K562 (cell line): ENCODE measurements at regions not wholly inside any gene's neighbourhood (a gene's known extent, or its start where the extent isn't known, plus 50 kb on each side); places are given as distances from the start of the nearest gene placed in this dataset.

Experiments
- ATAC-seq: fragments of 200-7000 bp; cut with Tn5 transposase; 3 replicates; pipeline ENCODE4 v1.9.1; 2020; ENCODE audit warnings: moderate library complexity
- BruUV-seq: library from RNA; stranded (reverse); fragments of 400-500 nt; replicated peaks from 2 replicates; lab custom pipeline; 2021; lab: Mats Ljungman, UMichigan
- CTCF ChIA-PET: fragments of 300-600 bp; formaldehyde crosslinking; extraction: SDS; loops from one replicate; lab custom pipeline; 2021; ENCODE audit warnings: low intra/inter-chr PET ratio; lab: Yijun Ruan, JAX
- POLR2A ChIA-PET: fragments of 300-600, 350-650 bp; sonication (Branson Sonifier 250); formaldehyde crosslinking; extraction: SDS; loops from one replicate; lab custom pipeline; 2021; ENCODE audit warnings: antibody characterized with exemption, inconsistent platforms; lab: Yijun Ruan, JAX
- DNase-seq, 4 experiments: peaks; one replicate each; pipeline versions ENCODE4 v3.0.0 to v3.0.0-alpha.2; 2011 to 2018; ENCODE audit warnings: low spot score in 3 of 4, mixed read lengths in 3 of 4; ENCODE audit errors: extremely low read depth in 1 of 4
- FAIRE-seq: peaks from 2 replicates; lab custom pipeline; 2011; peaks lifted over from hg19 to GRCh38; lab: Jason Lieb, UNC
- H2AFZ ChIP-seq: 2 replicates; pipeline ENCODE4 v1.6.0; 2011; ENCODE audit warnings: low read depth, low read length, control low read depth, inconsistent platforms
- H3K27ac ChIP-seq: fragments of 200-600 bp; 3 replicates; pipeline ENCODE4 v1.8.0; 2011; ENCODE audit warnings: low read depth, mild to moderate bottlenecking, control low read depth, inconsistent platforms, low read length, moderate library complexity, mixed read lengths; ENCODE audit errors: extremely low read depth
- H3K27me3 ChIP-seq, 2 experiments: fragments of 300-600 bp in 1 of 2; 2 replicates in 1 of 2; 3 replicates in 1 of 2; pipeline versions ENCODE4 v1.6.0 to v1.8.0; 2011; ENCODE audit warnings: inconsistent platforms in 2 of 2, low read length in 2 of 2, mild to moderate bottlenecking in 1 of 2, mixed read lengths in 1 of 2, moderate library complexity in 1 of 2; ENCODE audit not compliant: control insufficient read depth in 2 of 2, insufficient read depth in 2 of 2
- H3K36me3 ChIP-seq: fragments of 300-600 bp; 3 replicates; pipeline ENCODE4 v1.8.0; 2011; ENCODE audit warnings: mild to moderate bottlenecking, low read length, inconsistent platforms; ENCODE audit not compliant: control insufficient read depth, insufficient read depth
- H3K4me1 ChIP-seq, 2 experiments: fragments of 200-600 bp in 1 of 2; replicated peaks in 1 of 2; 2 replicates in 1 of 2; 3 replicates in 1 of 2; pipeline versions ENCODE4 v1.5.1 to v1.8.0; 2011; ENCODE audit warnings: inconsistent platforms in 2 of 2, low read length in 2 of 2, mild to moderate bottlenecking in 1 of 2, mixed read lengths in 1 of 2, moderate library complexity in 1 of 2; ENCODE audit not compliant: control insufficient read depth in 2 of 2, insufficient read depth in 2 of 2
- H3K4me2 ChIP-seq: 2 replicates; pipeline ENCODE4 v1.6.1; 2011; ENCODE audit warnings: low read length, control low read depth, inconsistent platforms, mixed read lengths; ENCODE audit not compliant: insufficient read depth
- H3K4me3 ChIP-seq: fragments of 200-600 bp; sonication (generic), shearing (Covaris generic); 2 replicates; pipeline ENCODE4 v1.5.1; 2016; ENCODE audit warnings: control low read depth, inconsistent platforms
- H3K79me2 ChIP-seq: fragments of 200-600 bp; 3 replicates; pipeline ENCODE4 v1.8.0; 2011; ENCODE audit warnings: low read length, inconsistent platforms; ENCODE audit not compliant: control insufficient read depth, insufficient read depth
- H3K9ac ChIP-seq, 2 experiments: 2 replicates each; pipeline versions ENCODE4 v1.6.0 to v1.6.1; 2011; ENCODE audit warnings: low read depth in 2 of 2, low read length in 2 of 2, control low read depth in 1 of 2, inconsistent platforms in 1 of 2, mild to moderate bottlenecking in 1 of 2, mixed read lengths in 1 of 2; ENCODE audit not compliant: insufficient read depth in 1 of 2
- H3K9me1 ChIP-seq: one replicate; pipeline ENCODE4 v1.6.0; 2011; ENCODE audit warnings: inconsistent platforms, mild to moderate bottlenecking, low read length, moderate library complexity; ENCODE audit not compliant: control insufficient read depth, insufficient read depth
- H3K9me3 ChIP-seq: replicated peaks from 2 replicates; pipeline ENCODE4 v1.5.1; 2011; ENCODE audit warnings: low read depth, low read length, inconsistent platforms; ENCODE audit not compliant: control insufficient read depth, insufficient read depth
- H4K20me1 ChIP-seq: replicated peaks from 2 replicates; pipeline ENCODE4 v1.6.1; 2011; ENCODE audit warnings: low read length, inconsistent platforms, mixed read lengths; ENCODE audit not compliant: control insufficient read depth, insufficient read depth
- CBFB ChIP-seq: sonication (generic); formaldehyde crosslinking; IDR thresholded peaks from 2 replicates; pipeline ENCODE4 v1.4.0; 2020; ENCODE audit warnings: mild to moderate bottlenecking, missing genetic modification reagents
- CREBBP ChIP-seq: IDR thresholded peaks from one replicate; pipeline ENCODE4 v1.6.1; 2012; ENCODE audit warnings: low read depth, mild to moderate bottlenecking, control low read depth, inconsistent platforms, low read length
- DEAF1 ChIP-seq: fragments of 450-650 bp; formaldehyde crosslinking; IDR thresholded peaks from 2 replicates; pipeline ENCODE4 v1.4.0; 2020; ENCODE audit warnings: mild to moderate bottlenecking, moderate library complexity
- HMGN3 ChIP-seq: IDR thresholded peaks from 2 replicates; pipeline ENCODE4 v1.6.1; 2011; ENCODE audit warnings: borderline replicate concordance, low read depth, mild to moderate bottlenecking, mixed read lengths, low read length; ENCODE audit not compliant: insufficient read length; ENCODE audit errors: extremely low read depth
- MTA1 ChIP-seq: fragments of 450-650 bp; IDR thresholded peaks from 2 replicates; pipeline ENCODE4 v1.6.1; 2017; ENCODE audit warnings: borderline replicate concordance
- MYBL2 ChIP-seq, 2 experiments: fragments of 450-650 bp in 1 of 2; sonication (generic) in 1 of 2; formaldehyde crosslinking in 1 of 2; IDR thresholded peaks; 2 replicates each; pipeline versions ENCODE4 v1.6.1 to v1.8.1; 2017 to 2022; ENCODE audit warnings: borderline replicate concordance in 1 of 2, inconsistent platforms in 1 of 2, low read depth in 1 of 2, mild to moderate bottlenecking in 1 of 2, missing genetic modification reagents in 1 of 2, moderate library complexity in 1 of 2
- NELFE ChIP-seq: IDR thresholded peaks from 2 replicates; pipeline ENCODE4 v1.6.1; 2011; ENCODE audit warnings: mild to moderate bottlenecking; ENCODE audit not compliant: insufficient read depth, insufficient read length
- NEUROD1 ChIP-seq: fragments of 150-350 bp; IDR thresholded peaks from 2 replicates; pipeline ENCODE4 v1.6.1; 2014; ENCODE audit warnings: borderline replicate concordance, low read length, low read depth; ENCODE audit not compliant: partially characterized antibody
- NFE2L1 ChIP-seq: fragments of 450-650 bp; IDR thresholded peaks from 2 replicates; pipeline ENCODE4 v1.6.1; 2016; ENCODE audit warnings: missing genetic modification characterization, low read depth, mild to moderate bottlenecking, missing compliant biosample characterization, moderate library complexity, borderline replicate concordance
- ZFX ChIP-seq: sonication (generic); formaldehyde crosslinking; IDR thresholded peaks from 2 replicates; pipeline ENCODE4 v1.8.0; 2022; ENCODE audit warnings: mild to moderate bottlenecking, missing genetic modification reagents, moderate library complexity
- ZNF586 ChIP-seq: fragments of 450-650 bp; formaldehyde crosslinking; conservative IDR thresholded peaks from 2 replicates; pipeline ENCODE4 v1.4.0; 2020; ENCODE audit warnings: mild to moderate bottlenecking, moderate library complexity
- WGBS: fragments of 100-300 bp; shearing (Covaris generic); methylation state at CpG from one replicate; pipeline ENCODE4 v1.1.6; 2016; ENCODE audit warnings: low coverage, mixed read lengths; ENCODE audit not compliant: insufficient coverage; ENCODE audit errors: missing lambda C conversion rate; 5-methylcytosine and 5-hydroxymethylcytosine counted together
- in situ Hi-C: fragments of 300-500 bp; cut with MboI; formaldehyde crosslinking; loops from 4 replicates; pipeline ENCODE4 v1.15.0; 2018; ENCODE audit warnings: inconsistent platforms, mixed read lengths
- intact Hi-C: fragments of 100-400 bp; cut with micrococcal nuclease; formaldehyde crosslinking; loops from 2 replicates; pipeline ENCODE4 v1.14.2; 2022

GRCh38 chr16:85326794-85327181 lies 214.5 kb upstream of the CIBAR2 start:
- peak overlapping the region in 1 of 2 experiments; percentile 45; a peak in 1 of 4 replicates for H3K9ac ChIP-seq
- H3K4me2 ChIP-seq = no peak overlapping the region
- BruUV-seq = no TSS peak
- in situ Hi-C loops = no loop called here
- no peak for FAIRE-seq
- no peak for ATAC-seq
- no peak overlapping the region for H2AFZ ChIP-seq
- WGBS = 80% methylated on average over 8 of the region's 8 CpGs
- no peaks in the 10 kb centered on the region for H3K9me1 ChIP-seq
- H4K20me1 ChIP-seq = no peaks in the 10 kb centered on the region
- 0 out of 2 replicates have a peak, but pooled peaks have one; percentile 14 for TF ChIP-seq ZFX (CRISPR knock-in tag)
- TF ChIP-seq CREBBP = no peak
- no peak for TF ChIP-seq NELFE
- DNase-seq = no peak
- no peaks in the 10 kb centered on the region for H3K9me3 ChIP-seq
- peaks cover 33% of the 10 kb centered on the region for H3K79me2 ChIP-seq
- intact Hi-C loops = no loop called here
- no peaks in the 10 kb centered on the region for H3K27me3 ChIP-seq
- H3K4me1 ChIP-seq = peaks cover 60 to 61% of the 10 kb centered on the region in 2 experiments
- no peaks in the 10 kb centered on the region; the same call in 2 of the 3 replicates for H3K36me3 ChIP-seq
- H3K27ac ChIP-seq = peak overlapping the region; percentile 3; the same call in 1 of the 3 replicates
- ChIA-PET POLR2A (interaction anchor here (0.6 to 0.7 kb wide), 2 partner anchors 258 to 561 kb away, joined by 3 to 4 read pairs; no protein-coding TSS in a partner anchor), CTCF (no interaction called here)
- no peak overlapping the region for H3K4me3 ChIP-seq

- no peaks in the 10 kb centered on the region for H3K9me1 ChIP-seq
- no peaks in the 10 kb centered on the region for H4K20me1 ChIP-seq
- no peaks in the 10 kb centered on the region for H3K27me3 ChIP-seq
- H3K9ac ChIP-seq = peak overlapping the region; percentile 48 to 86
- peak overlapping the region; percentile 23 for H3K4me3 ChIP-seq
- H3K27ac ChIP-seq = peak overlapping the region; percentile 74
- no peaks in the 10 kb centered on the region for H3K9me3 ChIP-seq
- BruUV-seq = no TSS peak
- FAIRE-seq = peak; percentile 87
- intact Hi-C loops = no loop called here
- ChIA-PET POLR2A (interaction anchor here (0.5 to 1.2 kb wide), 7 partner anchors 9 to 219 kb away, joined by 3 to 8 read pairs (median 3); no protein-coding TSS in a partner anchor), CTCF (no interaction called here)
- no peaks in the 10 kb centered on the region for H3K36me3 ChIP-seq
- WGBS = 20% methylated on average over 21 of the region's 21 CpGs
- H3K79me2 ChIP-seq = peaks cover 27% of the 10 kb centered on the region
- in situ Hi-C loops = no loop called here
- peaks cover 53 to 61% of the 10 kb centered on the region in 2 experiments for H3K4me1 ChIP-seq
- peak; percentile 89 for ATAC-seq
- H2AFZ ChIP-seq = peak overlapping the region; percentile 88
- DNase-seq = peak; percentile 77 to 96 (median 84)
- peak overlapping the region; percentile 70 for H3K4me2 ChIP-seq
- TF ChIP-seq NEUROD1 = peak; percentile 36
- no peak for TF ChIP-seq CBFB (CRISPR knock-in tag)
- TF ChIP-seq HMGN3 = peak; percentile 72
- TF ChIP-seq MTA1 = peak; percentile 31
- no peak for TF ChIP-seq MYBL2 (IDR thresholded peaks at IDR 0.05; ENCODE audit: low read depth)
- no peak for TF ChIP-seq MYBL2 (CRISPR knock-in tag; IDR thresholded peaks at IDR 0.05; ENCODE audit: borderline replicate concordance)
- TF ChIP-seq ZNF586 (CRISPR knock-in tag) = no peak
- no peak for TF ChIP-seq NFE2L1 (tag)
- TF ChIP-seq DEAF1 (CRISPR knock-in tag) = no peak
Observed at GRCh38 chr16:85327731-85328675, 215.7 kb upstream of the CIBAR2 start.
